ENCODE measurements at regions not wholly inside any gene's neighbourhood (a gene's known extent, or its start where the extent isn't known, plus 50 kb on each side); places are given as distances from the start of the nearest gene placed in this dataset.

DNA sequence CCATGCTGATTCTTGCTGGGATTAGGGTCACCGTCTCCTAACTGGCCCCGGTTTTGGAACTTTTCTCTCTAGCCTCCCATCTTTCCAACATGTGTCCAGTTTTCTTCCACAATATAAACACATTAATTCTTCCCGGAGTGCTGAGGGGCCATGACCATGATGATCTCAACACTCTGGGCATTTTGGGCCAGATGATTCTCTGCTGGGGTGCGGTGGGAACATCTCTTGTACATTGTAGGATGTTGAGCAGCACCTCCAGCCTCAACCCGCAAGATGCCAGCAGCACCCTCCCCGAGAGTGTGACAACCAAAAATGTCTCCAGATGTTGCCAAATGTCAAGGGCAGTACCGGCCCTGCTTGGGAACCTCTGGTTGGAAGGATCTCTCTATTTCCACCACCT lies 164.8 kb downstream of the TFAP2C start:
- ChIA-PET POLR2A (no interaction called here), CTCF (no interaction called here)

DNA sequence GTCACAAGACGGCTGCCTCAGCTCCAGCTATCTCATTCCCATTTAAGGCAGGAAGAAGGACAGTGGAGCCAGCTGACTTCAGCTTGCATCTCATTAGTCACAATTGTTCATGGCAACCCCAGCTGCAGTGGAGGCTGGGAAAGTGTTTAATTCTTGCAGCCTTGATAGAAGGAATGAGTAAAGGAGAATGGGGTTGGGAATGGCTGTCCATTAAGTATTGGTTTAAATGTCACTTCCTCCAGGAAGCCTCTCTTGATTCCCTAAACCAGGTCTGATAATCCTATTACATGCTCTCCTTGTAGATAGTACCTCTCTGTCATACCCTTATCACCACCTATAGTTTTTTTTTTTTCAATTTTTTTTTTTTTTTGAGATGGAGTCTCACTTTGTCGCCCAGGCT lies 166.4 kb downstream of the TFAP2C start:
- ChIA-PET CTCF (interaction anchor here (0.7 kb wide), 2 partner anchors 153 to 1977 kb away, joined by 4 read pairs; no protein-coding TSS in a partner anchor), POLR2A (no interaction called here)

DNA sequence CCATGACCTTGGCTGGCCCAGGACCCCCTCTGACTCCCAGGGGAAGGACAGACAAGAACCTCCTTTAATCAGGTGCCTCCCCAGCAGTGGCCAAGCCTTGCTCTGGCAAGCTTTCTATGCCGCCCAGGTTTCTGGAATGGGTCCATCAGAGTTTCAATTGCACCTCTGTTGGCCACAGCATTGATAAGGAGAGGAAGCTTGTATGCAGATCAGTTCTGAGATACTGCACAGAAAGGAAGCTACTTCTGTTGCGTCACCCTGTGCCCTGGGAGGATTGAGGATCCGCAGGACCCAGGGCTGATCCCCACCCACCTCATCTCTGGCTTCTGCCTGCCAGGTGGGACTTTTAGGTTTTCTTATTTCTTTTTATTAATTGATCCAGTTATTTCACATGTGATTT lies 167.2 kb downstream of the TFAP2C start:
- ChIA-PET CTCF (interaction anchor here (0.7 kb wide), 1 partner anchor 154 kb away, joined by 4 read pairs; no protein-coding TSS in a partner anchor), POLR2A (no interaction called here)

DNA sequence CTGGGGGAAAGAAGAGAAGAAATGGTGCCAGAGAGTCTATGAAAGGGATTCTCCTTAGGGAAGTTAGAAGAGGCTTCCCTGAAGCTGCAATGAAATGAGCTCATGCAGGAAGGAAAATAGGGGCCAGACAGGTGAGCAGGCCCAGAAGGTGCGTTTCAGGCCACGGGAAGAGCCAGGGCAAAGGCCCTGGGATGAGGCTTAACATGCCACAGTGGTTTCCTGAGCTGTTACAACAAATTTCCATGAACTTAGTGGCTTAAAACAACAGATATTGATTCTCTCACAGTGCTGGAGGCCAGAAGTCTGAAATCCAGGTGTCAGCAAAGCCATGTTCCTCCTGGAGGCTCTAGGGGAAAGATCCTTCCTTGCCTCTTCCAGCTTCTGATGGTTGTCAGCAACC lies 167.9 kb downstream of the TFAP2C start:
- CTCF ChIA-PET: interaction anchor here (0.6 kb wide), 1 partner anchor 8 kb away, joined by 3 read pairs; no protein-coding TSS in a partner anchor
- POLR2A ChIA-PET: no interaction called here

DNA sequence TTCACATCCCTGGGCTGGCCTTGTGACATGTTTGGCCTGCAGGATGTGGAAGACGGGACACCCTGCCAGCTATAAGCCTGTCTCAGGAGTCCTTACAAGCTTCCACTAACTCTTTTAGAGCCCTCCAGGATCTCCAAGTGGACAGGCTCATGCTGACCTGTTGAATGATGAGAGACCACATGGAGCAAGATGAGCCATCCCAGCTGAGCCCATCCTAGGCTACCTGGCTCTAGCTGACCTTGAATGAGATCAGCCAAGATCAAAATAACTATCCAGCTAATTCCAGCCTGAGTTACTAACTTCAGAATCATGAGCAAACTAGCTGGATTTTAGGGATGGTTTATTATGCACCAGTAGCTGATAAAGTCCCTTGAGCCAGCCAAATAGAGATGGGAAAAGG lies 169.5 kb downstream of the TFAP2C start:
- CTCF ChIA-PET: no interaction called here
- POLR2A ChIA-PET: no interaction called here

DNA sequence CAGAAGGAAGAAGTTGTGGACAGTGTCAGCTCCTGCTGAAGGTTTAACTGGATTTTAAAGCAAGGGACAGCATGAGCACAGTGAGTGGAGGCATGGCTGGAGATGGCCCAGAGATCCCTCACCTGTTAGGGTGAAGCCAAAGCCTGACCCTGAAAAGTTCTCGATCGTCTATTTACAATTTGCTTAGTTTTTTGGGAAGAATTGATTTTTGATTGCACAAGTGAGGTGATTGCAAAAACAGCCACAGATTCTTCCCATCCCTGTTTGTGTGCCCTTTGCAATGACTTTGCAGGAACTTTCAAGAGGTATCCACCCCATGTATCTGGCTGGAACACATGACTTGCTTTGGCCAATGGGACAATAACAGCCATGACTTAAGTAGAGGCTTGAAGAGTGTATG lies 170.1 kb downstream of the TFAP2C start:
- CTCF ChIA-PET: no interaction called here
- POLR2A ChIA-PET: no interaction called here

DNA sequence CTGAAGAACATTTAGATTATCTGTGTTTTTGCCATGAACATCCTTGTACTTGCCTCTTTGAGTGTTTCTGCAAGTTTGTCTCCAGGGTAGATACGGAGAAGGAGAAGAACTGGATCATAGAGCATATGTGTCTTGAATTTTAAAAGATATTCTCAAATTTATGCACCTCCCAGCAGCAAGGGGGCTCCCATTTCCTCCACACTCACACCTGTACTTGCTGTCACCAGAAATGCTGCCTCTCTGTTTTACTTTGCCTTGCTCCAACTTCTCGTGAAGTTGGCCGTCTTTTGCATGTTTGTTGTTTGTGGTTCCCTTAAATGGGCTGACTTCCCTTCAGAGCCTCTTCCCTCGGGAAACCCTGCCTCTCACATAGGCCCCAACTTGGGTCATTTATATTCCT lies 171.0 kb downstream of the TFAP2C start:
- ChIA-PET CTCF (no interaction called here), POLR2A (no interaction called here)

DNA sequence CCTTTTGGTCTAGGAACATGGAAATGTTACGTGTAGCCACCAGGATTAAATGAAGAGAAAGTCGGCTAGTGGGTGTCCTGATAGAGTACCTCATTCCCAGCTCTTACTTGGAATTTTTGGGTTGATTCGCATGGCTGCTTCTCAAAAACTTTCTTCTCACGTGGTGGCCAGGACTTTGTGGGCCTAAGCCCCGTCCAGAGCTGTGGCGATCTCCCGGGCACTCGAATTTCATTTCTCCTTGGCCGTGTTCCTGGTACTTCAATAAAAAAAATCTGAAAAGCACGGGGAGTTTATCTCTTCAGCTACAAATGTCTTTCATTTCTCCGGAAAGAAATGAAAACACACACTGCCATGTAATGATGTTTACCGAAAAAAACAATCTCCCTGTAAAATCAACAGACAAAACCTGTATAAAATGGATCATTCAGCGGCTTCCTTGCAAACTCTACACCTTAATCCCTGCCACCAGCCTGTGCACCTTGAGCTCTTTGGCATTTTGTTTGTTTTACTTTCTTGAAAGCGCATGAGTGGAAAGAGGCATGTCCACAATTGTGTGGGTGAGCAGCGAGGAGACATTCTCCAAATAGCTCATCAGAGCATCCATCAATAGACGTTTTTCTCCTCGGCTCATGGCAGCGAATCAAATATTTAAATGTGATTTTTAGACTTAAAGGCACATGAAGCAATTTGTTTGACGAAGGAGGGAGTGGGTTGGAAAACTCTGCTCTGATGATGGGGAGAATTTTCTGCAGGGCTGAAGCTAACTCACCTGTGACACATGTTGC lies 173.1 kb downstream of the TFAP2C start:
- CTCF ChIA-PET: no interaction called here
- POLR2A ChIA-PET: no interaction called here

DNA sequence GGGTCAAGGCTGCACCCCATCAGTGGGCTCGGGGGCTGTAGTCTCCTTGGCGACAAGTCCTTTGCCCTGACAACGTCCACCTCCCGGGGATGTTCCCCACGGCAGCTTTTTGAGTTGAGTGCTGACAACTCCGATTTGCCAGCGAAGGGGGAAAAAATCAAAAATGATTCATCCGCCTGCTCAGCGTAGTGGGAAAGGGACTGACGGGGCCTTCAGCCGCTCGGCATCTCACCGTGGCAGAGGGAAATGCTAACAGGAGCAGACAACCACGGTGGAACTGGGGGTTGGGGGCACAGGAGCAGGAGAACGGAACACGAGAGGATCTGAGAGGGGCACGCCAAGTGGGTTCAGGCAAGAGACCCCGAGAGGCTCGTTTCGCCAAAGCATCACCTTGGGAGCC lies 173.7 kb downstream of the TFAP2C start:
- POLR2A ChIA-PET: no interaction called here
- CTCF ChIA-PET: no interaction called here

DNA sequence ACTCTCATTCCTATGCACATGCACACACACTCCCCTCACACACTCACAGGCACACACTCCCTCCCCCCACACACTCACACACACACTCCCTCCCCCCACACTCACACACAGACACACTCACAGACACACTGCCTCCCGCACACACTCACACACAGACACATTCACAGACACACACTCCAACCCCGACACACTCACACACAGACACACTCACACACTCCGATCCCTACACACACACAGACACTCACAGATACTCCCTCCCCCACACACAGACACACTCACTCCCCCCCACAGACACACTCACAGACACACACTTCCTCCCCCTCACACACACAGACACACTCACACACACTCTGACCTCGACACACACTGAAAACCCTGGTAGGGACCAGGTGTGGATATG lies 176.2 kb downstream of the TFAP2C start:
- ChIA-PET POLR2A (no interaction called here), CTCF (interaction anchor here (0.6 kb wide), 1 partner anchor 214 kb away, joined by 3 read pairs; no protein-coding TSS in a partner anchor)

DNA sequence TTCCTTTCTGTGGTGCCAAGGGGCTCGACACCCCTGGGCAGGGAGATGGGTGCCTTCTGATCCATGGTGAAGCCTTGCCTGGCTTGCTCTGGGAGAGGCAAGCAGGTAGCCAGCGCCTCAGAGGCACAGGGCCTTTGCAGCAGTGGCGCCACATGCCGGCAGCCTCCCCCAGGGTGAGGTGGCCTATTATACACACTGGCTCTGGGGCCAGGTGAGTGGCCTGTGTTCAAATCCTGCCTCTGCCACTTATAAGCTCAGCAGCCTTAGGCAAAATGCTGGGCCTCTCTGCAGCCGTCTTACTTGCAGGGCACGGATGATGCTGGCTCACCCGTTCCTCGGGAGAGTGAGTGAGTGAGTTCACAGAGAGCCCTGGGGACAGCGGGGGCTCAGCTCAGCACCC lies 176.9 kb downstream of the TFAP2C start:
- ChIA-PET POLR2A (no interaction called here), CTCF (interaction anchor here (0.6 kb wide), 1 partner anchor 214 kb away, joined by 3 read pairs; no protein-coding TSS in a partner anchor)

DNA sequence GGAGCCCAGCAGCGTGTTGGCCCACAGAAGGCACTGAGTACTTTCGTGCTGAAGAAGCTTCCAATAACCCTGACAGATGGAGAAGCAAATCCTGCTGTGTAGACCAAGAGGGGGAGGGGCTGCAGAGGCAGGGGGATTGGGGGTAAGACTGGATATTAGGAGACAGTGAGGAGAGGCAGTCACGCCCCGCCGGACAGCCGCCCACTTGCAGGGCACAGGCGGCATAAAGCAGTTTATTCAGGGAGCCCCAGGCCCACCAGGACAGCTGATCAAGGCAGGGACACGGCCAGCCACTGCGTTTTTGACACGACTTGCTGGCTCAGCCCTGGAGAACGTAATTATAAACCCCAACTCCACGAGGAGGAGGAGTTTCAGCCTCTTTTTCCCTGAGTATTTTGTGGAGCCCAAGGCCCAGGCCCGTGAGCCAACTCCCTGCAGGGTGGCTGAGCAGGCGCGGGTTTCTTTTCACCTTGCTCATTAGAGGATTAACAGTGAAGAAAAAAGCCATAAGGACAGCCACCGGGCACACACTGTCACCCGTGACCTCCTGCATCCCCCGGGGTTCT lies 177.9 kb downstream of the TFAP2C start:
- ChIA-PET POLR2A (no interaction called here), CTCF (no interaction called here)

DNA sequence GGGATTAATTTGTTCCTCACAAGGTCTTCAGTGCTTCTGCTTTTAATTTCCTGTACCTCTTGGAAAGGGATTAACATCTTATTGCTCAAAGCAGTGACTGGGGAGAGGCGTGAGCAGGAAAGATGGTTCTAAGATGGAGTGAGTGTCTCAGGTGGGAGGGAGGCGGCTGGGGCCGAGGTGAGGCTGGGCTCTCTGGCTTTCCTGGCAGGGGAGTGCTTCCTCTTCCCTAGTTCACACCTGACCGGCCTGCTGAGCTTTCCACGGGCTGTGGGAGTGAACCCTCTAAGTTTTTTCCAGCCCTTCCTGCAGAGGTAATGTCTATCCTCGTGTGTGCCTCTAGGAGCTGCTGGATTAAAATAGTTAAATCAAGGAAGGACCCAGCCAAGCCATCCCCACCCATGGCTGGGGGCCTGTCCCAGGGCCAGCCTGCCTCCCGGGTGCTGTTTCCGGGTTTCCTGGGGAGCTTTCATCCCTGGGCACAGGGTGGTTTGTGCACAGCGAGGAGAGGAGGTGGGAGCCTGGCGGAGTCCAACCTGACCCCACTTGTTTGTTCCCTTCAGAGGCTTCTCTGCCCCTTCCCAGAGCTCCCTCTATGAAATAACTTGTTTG lies 179.1 kb downstream of the TFAP2C start:
- POLR2A ChIA-PET: no interaction called here
- CTCF ChIA-PET: no interaction called here

DNA sequence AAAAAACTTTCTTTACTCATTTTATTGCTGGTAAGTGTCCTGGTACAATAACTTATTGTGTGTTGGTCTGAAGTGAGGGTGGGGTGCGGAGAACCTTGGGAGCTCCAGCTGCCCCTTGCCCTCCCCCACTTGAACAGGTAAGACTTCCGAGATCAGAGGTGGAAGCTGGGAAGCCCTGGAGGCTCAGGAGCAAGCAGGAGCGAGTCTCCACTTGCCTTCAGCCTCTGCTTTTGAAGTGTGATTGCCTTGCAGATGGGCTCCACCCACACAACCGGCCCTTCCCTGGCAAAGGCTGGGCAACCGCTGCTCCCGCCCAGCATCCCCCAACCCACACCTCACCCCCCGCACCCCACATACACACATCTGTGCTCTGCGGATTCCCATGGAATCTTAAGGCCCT lies 179.6 kb downstream of the TFAP2C start:
- CTCF ChIA-PET: no interaction called here

DNA sequence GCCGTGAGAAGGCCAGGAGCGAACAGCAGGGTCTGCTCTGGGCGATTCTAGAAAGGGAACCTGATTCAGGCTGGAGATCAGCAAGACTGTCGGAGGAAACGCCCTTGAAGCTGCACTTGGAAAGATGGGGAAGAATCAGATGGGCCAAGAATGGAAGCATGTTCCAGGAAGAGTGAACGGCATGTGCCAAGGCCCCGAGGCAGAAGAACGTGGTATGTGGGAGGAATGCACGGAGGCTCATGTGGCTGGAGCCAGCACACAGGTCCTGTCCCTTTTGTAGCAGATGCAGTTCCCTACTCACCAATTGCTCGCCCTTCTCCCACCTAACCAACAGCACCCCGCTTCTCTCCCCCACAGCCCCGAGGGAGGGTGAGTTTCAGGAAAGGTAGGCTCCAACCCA lies 180.6 kb downstream of the TFAP2C start:
- ChIA-PET POLR2A (no interaction called here), CTCF (no interaction called here)

More for the DNA sequence above, 179.6 kb downstream of the TFAP2C start:
- POLR2A ChIA-PET: no interaction called here

DNA sequence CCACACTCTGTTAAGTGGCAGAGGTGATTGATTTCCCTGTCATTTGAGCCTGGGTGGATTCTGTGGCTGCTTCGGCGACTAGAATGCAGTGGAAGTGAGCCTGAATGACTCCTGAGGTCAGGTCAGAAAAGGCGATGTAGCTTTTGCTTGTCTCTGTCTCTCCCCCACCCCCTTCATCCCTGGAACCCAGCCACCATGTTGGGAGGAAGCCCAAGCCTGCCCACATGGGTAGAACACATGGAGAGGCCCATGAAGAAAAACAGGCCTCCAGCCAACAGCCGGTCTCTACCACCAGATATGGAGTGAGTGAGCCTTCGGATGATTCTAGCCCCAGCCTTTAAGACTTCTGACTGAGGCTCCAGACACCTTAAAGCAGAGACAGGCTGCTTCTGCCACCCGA lies 181.0 kb downstream of the TFAP2C start:
- ChIA-PET CTCF (no interaction called here), POLR2A (no interaction called here)

DNA sequence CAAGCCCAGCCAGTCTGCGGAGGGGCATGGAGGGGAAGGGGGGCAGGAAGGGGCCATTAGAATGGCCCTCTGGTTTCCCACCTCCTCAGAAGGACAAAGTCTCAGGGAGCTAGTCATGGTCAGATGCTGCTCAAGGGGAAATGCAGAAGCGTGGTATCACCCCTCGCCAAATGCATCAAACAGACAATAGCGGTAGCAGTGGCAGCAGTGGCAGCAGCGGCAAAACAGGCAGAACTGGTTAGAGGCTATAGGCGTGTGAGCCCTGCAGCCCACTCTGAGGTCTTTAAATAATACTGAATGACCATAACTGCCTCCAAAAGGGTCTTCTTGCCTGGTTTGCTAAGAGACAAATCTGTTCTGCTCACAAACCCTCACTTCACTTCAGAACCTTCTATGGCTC lies 186.7 kb downstream of the TFAP2C start:
- ChIA-PET POLR2A (no interaction called here), CTCF (no interaction called here)

DNA sequence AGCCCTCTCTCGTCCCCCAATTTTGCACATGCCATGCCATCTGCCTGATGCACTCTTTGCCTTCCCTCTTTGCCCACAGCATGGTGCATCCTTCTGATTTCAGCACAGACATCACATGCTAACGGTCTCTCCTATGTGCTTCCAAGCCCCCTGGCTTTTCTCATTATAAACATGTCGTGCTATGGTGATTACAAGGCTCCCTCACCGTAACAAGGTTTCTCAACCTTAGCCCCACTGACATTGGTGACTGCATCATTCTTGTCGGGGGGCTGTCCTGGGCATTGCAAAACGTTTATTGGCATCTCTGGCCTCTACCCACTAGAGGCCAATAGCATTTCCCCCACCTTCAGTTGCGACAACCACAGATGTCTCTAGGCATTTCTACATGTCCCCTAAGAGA lies 187.2 kb downstream of the TFAP2C start:
- CTCF ChIA-PET: no interaction called here
- POLR2A ChIA-PET: no interaction called here

DNA sequence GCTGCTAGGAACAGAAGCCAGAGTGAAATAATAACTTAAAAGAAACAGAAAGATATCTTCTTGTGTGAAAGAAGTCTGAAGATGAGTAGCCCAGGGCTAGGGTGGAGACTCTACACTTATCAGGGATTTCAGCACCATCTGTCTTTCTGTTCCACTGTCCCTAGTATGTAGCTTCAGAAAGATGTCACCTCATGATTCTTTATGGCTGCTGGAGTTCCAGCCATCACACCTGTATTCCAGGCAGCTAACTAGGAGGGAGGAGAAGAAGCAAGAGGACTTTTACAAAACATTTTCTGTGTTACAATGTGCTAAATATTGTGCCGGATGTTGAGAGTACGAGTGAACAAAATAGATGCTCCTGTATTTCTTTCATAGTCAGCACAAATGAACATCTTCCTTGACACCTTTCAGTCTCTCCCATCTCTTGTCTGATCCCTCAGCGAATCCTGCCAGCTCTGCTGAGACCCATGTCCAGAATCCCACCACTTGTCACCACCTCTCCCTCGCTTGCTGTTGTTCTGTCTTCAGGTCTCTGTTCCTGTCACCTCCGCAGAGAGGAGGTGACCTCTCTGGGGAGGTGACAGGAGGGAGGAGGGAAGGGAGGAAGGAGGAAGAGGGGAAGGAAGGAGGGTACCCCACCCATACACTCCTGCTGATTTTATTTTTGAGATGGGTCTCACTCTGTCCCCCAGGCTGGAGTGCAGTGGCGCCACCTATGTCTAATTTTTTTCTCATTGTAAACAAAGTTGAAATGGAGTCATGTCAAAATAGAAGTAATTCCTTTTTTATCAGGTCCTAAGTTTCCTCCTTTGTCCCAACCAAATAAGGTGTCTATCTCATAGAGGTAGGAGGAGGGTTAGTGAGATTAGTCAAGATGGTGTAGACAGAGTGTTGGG lies 188.9 kb downstream of the TFAP2C start:
- CTCF ChIA-PET: no interaction called here
- POLR2A ChIA-PET: no interaction called here

DNA sequence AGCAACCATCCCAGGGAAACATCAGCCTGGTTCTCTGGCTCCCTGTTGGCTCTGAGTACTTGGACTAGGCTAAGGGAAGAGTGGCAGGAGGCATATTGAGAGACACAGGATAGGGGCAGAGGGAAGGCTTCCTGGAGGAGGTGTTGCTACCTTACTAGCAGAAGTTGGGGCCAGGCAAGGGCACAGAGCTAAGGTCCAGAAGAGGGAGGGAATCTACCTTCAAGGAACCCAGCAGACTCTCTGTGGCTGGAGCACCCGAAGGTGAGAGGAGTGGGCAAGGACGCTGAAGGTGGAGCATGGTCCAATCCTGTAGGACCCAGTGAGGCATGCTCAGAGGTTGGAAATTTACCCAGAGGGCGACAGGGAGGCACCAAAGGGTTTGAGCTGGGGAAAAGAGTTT lies 191.9 kb downstream of the TFAP2C start:
- ChIA-PET CTCF (no interaction called here), POLR2A (no interaction called here)

DNA sequence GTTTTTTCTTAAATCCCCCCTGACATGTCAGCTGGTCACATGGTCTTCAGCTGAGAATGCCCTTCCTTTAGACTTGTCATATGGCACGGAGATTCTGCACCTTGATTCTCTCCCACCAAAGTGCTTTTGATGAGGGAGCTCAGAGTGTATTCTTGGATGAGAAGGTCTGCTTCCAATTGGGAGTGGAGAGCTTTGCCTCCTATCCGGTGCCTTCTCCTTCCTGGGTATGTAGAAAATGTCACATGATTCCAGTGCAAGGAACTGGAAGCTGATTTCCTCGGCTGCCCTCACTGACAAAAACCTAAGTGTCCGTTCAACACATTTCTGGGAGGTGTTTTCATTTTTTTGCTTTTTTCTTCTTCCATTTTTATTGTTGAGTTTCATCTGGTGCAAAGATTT lies 197.2 kb downstream of the TFAP2C start:
- ChIA-PET POLR2A (no interaction called here), CTCF (no interaction called here)
